GM18517 (cell line): ENCODE measurements at regions not wholly inside any gene's neighbourhood (a gene's known extent, or its start where the extent isn't known, plus 50 kb on each side); places are given as distances from the start of the nearest gene placed in this dataset.

Source experiments
- ATAC-seq: cut with Tn5 transposase; IDR thresholded peaks from one replicate; pipeline ENCODE4 v1.9.1; 2021; ENCODE audit warnings: mild to moderate bottlenecking, moderate library complexity; ENCODE audit not compliant: unreplicated experiment

GRCh38 chr12:115407723-115408122 is 723.7 kb upstream of the TBX3 start:
- ATAC-seq: no peak

- ATAC-seq: no peak
Measured at GRCh38 chr12:115407036-115407435, 723.1 kb upstream of the TBX3 start.

GRCh38 chr12:115405471-115405860 is 721.5 kb upstream of the TBX3 start:
- no peak for ATAC-seq

GRCh38 chr12:115404761-115405470 is 720.9 kb upstream of the TBX3 start:
- no peak for ATAC-seq

- ATAC-seq: no peak
Measured at GRCh38 chr12:115403689-115404088, 719.7 kb upstream of the TBX3 start.

GRCh38 chr12:115403253-115403652 is 719.3 kb upstream of the TBX3 start:
- no peak for ATAC-seq

- ATAC-seq: no peak
Measured at GRCh38 chr12:115402443-115403180, 718.6 kb upstream of the TBX3 start.

GRCh38 chr12:115401761-115402160 is 717.8 kb upstream of the TBX3 start:
- ATAC-seq: no peak

- ATAC-seq: no peak
Measured at GRCh38 chr12:115400011-115400410, 716.0 kb upstream of the TBX3 start.

- ATAC-seq: no peak
Measured at GRCh38 chr12:115398311-115398781, 714.4 kb upstream of the TBX3 start.

GRCh38 chr12:115396567-115396966 is 712.6 kb upstream of the TBX3 start:
- ATAC-seq: no peak

GRCh38 chr12:115394496-115395220 is 710.7 kb upstream of the TBX3 start:
- ATAC-seq: no peak

GRCh38 chr12:115388139-115388538 is 704.2 kb upstream of the TBX3 start:
- no peak for ATAC-seq

- no peak for ATAC-seq
Measured at GRCh38 chr12:115387467-115387901, 703.5 kb upstream of the TBX3 start.

- ATAC-seq: no peak
Measured at GRCh38 chr12:115386946-115387345, 703.0 kb upstream of the TBX3 start.

GRCh38 chr12:115385141-115385540 is 701.2 kb upstream of the TBX3 start:
- no peak for ATAC-seq

GRCh38 chr12:115384391-115384790 is 700.4 kb upstream of the TBX3 start:
- no peak for ATAC-seq

- no peak for ATAC-seq
Measured at GRCh38 chr12:115383668-115384067, 699.7 kb upstream of the TBX3 start.

GRCh38 chr12:115382681-115383080 is 698.7 kb upstream of the TBX3 start:
- no peak for ATAC-seq

- ATAC-seq: no peak
Measured at GRCh38 chr12:115380546-115381120, 696.7 kb upstream of the TBX3 start.

GRCh38 chr12:115378291-115378690 is 694.3 kb upstream of the TBX3 start:
- no peak for ATAC-seq
